Body of pancreas (tissue), 4 donors: ENCODE measurements at regions not wholly inside any gene's neighbourhood (a gene's known extent, or its start where the extent isn't known, plus 50 kb on each side); places are given as distances from the start of the nearest gene placed in this dataset.

Experiments used
- ATAC-seq: fragments of 150-250 bp; one replicate; pipeline ENCODE4 v1.9.1; 2016
- DNase-seq, 4 donors: peaks; one replicate each; pipeline ENCODE4 v3.0.0-alpha.2; 2019
- H3K27ac ChIP-seq, 4 donors: fragments of 200-600 bp; sonication (generic); 1 replicate in 3 of 4; 2 replicates in 1 of 4; pipeline versions ENCODE4 v1.5.1 to v1.6.1; 2016 to 2019; ENCODE audit warnings: mild to moderate bottlenecking in 1 of 4, mixed read lengths in 1 of 4, moderate library complexity in 1 of 4
- H3K27me3 ChIP-seq, 2 donors: fragments of 200-600 bp; sonication (generic); one replicate each; pipeline ENCODE4 v1.6.0; 2016; ENCODE audit warnings: mild to moderate bottlenecking in 1 of 2
- H3K36me3 ChIP-seq, 2 donors: fragments of 200-600 bp; sonication (generic); replicated peaks in 1 of 2; 2 replicates each; pipeline ENCODE4 v1.5.1; 2016; ENCODE audit warnings: low read depth in 2 of 2; ENCODE audit not compliant: insufficient read depth in 1 of 2
- H3K4me1 ChIP-seq: fragments of 200-600 bp; sonication (generic); one replicate; pipeline ENCODE4 v1.6.0; 2016
- H3K4me3 ChIP-seq, 2 donors: fragments of 200-600 bp; sonication (generic); 1 replicate in 1 of 2; 2 replicates in 1 of 2; pipeline ENCODE4 v1.5.1; 2016 to 2019
- H3K9me3 ChIP-seq, 3 donors: fragments of 200-600 bp; sonication (generic); 1 replicate in 2 of 3; 2 replicates in 1 of 3; pipeline ENCODE4 v1.5.1; 2016
- CTCF ChIP-seq, 7 experiments: fragments of 450-650 bp in 4 of 7; fragments of 200-600 bp in 3 of 7; sonication (generic) in 3 of 7; IDR thresholded peaks; one replicate each; pipeline ENCODE4 v1.5.1; 2016 to 2019; ENCODE audit warnings: antibody characterized with exemption in 7 of 7
- POLR2A ChIP-seq, 3 donors: fragments of 450-650 bp; IDR thresholded peaks; one replicate each; pipeline ENCODE4 v1.6.1; 2016; ENCODE audit warnings: antibody characterized with exemption in 3 of 3, mild to moderate bottlenecking in 2 of 3
- WGBS, 2 donors: methylation state at CpG; one replicate each; pipeline ENCODE4 v1.1.5; 2017; 5-methylcytosine and 5-hydroxymethylcytosine counted together
- intact Hi-C: fragments of 100-400 bp; cut with DNase I; formaldehyde crosslinking; loops from one replicate; pipeline ENCODE4 v1.15.1; 2023

DNA sequence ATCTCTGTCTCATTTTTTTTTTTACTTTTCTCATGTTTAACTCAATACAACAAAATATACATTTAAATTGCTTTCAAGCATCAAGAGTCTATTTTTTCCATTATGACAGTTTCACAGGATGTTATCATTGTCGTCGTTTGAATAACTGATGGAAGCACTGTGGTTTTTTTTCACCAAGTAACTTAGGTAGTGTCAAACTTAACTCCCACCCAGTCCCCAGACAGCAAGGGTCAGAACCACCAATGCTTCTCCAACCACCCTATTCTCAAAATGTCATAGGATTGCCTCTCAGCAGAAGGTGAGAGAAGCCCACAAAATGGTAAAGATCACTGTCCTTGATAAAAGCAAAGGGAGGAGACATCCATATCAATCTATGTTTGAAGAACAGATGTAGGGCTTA, 339.4 kb downstream of the SFMBT2 start:
- ATAC-seq (no peak), DNase-seq (no peak)
- no peaks in the 10 kb centered on the region for H3K27me3 ChIP-seq
- 74 to 81% methylated on average over 2 of the region's 2 CpGs for WGBS, 2 donors
- intact Hi-C loops, result no loop called here
- H3K4me1 ChIP-seq, result no peaks in the 10 kb centered on the region
- H3K36me3 ChIP-seq, result no peaks in the 10 kb centered on the region
- no peaks in the 10 kb centered on the region for H3K9me3 ChIP-seq
- H3K4me3 ChIP-seq, result no peak overlapping the region
- H3K27ac ChIP-seq, result no peak overlapping the region
- no peak for TF ChIP-seq CTCF (IDR thresholded peaks at IDR 0.05)
- no peak for TF ChIP-seq POLR2A (IDR thresholded peaks at IDR 0.05)

DNA sequence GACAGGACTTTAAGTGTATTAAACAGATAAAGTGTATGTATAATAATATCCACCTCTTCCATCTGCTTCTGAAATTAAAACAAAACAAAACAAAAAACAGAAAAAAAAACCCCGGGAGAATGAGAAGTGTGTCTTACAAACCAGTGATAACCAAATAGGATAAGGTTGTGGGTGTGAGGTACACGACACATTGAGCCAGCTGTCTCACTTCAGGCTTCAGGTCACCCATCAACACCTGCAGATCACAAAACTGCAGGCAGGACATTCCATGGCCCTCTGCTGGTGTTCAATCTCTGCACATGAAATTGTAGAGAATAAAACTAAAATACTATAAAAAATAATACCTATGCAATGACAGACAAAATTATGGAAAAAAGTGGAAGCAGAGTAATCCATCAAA, 339.9 kb downstream of the SFMBT2 start:
- no peaks in the 10 kb centered on the region for H3K36me3 ChIP-seq
- no peak overlapping the region for H3K27ac ChIP-seq
- H3K4me1 ChIP-seq, result no peaks in the 10 kb centered on the region
- no peaks in the 10 kb centered on the region for H3K27me3 ChIP-seq
- intact Hi-C loops, result no loop called here
- no peak overlapping the region for H3K4me3 ChIP-seq
- no peak for ATAC-seq
- DNase-seq, result no peak
- TF ChIP-seq POLR2A (IDR thresholded peaks at IDR 0.05), result no peak
- TF ChIP-seq CTCF (IDR thresholded peaks at IDR 0.05), result no peak
- WGBS, 2 donors, result 40 to 57% methylated on average over 2 of the region's 2 CpGs
- no peaks in the 10 kb centered on the region for H3K9me3 ChIP-seq

- Histone ChIP-seq H3K4me1 (no peaks in the 10 kb centered on the region), H3K36me3 (no peaks in the 10 kb centered on the region), H3K27ac (no peak overlapping the region), H3K27me3 (no peaks in the 10 kb centered on the region), H3K9me3 (no peaks in the 10 kb centered on the region), H3K4me3 (no peak overlapping the region)
- ATAC-seq, result no peak
- no peak for DNase-seq
- TF ChIP-seq POLR2A (IDR thresholded peaks at IDR 0.05) (no peak), CTCF (IDR thresholded peaks at IDR 0.05) (no peak)
- 68 to 75% methylated on average over 6 of the region's 6 CpGs for WGBS, 2 donors
- intact Hi-C loops, result no loop called here
These were observed 341.1 kb downstream of the SFMBT2 start for GRCh38 chr10:7069706-7070105.

DNA sequence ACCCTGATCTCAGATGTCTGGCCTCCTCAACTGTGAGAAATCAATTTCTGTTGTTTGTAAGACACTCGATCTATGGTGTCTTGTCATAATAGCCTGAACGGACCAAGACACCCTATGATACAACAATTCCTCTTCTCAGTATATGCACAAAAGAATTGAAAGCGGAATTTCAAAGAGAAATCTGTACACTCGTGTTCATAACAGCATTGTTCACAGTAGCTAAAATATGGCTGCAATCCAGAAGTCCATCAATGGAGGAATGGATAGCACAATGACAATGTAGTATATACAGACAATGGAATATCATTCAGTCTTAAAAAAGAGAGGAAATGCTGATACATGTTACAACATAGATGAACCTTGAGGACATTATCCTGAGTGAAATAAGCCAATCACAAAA, 354.6 kb downstream of the SFMBT2 start:
- H3K4me3 ChIP-seq, result no peak overlapping the region
- H3K36me3 ChIP-seq, result no peaks in the 10 kb centered on the region
- DNase-seq (no peak), ATAC-seq (no peak)
- TF ChIP-seq CTCF (IDR thresholded peaks at IDR 0.05) (no peak), POLR2A (IDR thresholded peaks at IDR 0.05) (no peak)
- H3K27ac ChIP-seq, result no peak overlapping the region
- WGBS, 2 donors, result 63% methylated on average over 4 of the region's 4 CpGs
- H3K9me3 ChIP-seq, result no peaks in the 10 kb centered on the region
- intact Hi-C loops, result no loop called here
- no peaks in the 10 kb centered on the region for H3K4me1 ChIP-seq
- no peaks in the 10 kb centered on the region for H3K27me3 ChIP-seq

DNA sequence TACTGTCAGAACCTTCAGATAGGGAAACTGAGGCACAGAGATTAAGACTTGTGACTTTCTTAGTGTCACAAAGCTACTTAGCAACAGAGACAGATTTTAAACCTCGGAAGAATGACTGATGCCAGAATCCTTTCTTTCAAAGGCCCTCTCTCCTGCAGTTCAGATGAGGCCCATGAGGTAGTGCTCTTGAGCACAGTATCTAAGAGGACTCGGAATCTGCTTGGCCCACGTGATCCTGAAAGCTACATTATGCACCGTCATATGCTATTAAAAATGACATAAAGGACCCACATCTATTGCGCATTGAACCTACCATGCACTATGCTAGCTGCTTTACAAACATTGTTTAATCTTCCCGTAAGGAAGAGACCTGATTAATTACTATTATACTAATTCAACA, 355.9 kb downstream of the SFMBT2 start:
- no peak overlapping the region for H3K27ac ChIP-seq
- no peaks in the 10 kb centered on the region for H3K27me3 ChIP-seq
- TF ChIP-seq CTCF (IDR thresholded peaks at IDR 0.05) (no peak), POLR2A (IDR thresholded peaks at IDR 0.05) (no peak)
- no peaks in the 10 kb centered on the region for H3K4me1 ChIP-seq
- H3K36me3 ChIP-seq, result no peaks in the 10 kb centered on the region
- ATAC-seq (no peak), DNase-seq (no peak)
- no peak overlapping the region for H3K4me3 ChIP-seq
- no peaks in the 10 kb centered on the region for H3K9me3 ChIP-seq
- 56 to 63% methylated on average over 6 of the region's 6 CpGs for WGBS, 2 donors
- intact Hi-C loops, result no loop called here
